Fibroblast of lung (primary cell): ENCODE measurements at regions not wholly inside any gene's neighbourhood (a gene's known extent, or its start where the extent isn't known, plus 50 kb on each side); places are given as distances from the start of the nearest gene placed in this dataset.

Source experiments
- CTCF ChIP-seq, 2 donors: IDR thresholded peaks in 1 of 2; conservative IDR thresholded peaks in 1 of 2; 1 replicate in 1 of 2; 2 replicates in 1 of 2; pipeline ENCODE4 v1.5.1; 2011 to 2012; ENCODE audit warnings: low read length in 2 of 2, control low read depth in 1 of 2, inconsistent platforms in 1 of 2, low read depth in 1 of 2, mild to moderate bottlenecking in 1 of 2
- EZH2 ChIP-seq: IDR thresholded peaks from 2 replicates; pipeline ENCODE4 v1.5.1; 2012; ENCODE audit warnings: low read length, control low read depth, mild to moderate bottlenecking; ENCODE audit errors: missing control alignments

GRCh38 chr5:116806836-116807235, 232.2 kb upstream of the SEMA6A start:
- TF ChIP-seq CTCF (conservative IDR thresholded peaks at IDR 0.05 in 1 of 2, IDR thresholded peaks at IDR 0.05 in 1 of 2; ENCODE audit: low read depth in 1 of 2, low read length in 2 of 2), result no peak
- TF ChIP-seq EZH2, result no peak
